ENCODE measurements at regions not wholly inside any gene's neighbourhood (a gene's known extent, or its start where the extent isn't known, plus 50 kb on each side); places are given as distances from the start of the nearest gene placed in this dataset.
A peak's percentile ranks its signal among the peaks of the same experiment; 100 is the strongest.
"Not testable (repeated sequence)": the region's sequence is repeated elsewhere in the genome, so short reads cannot be mapped to it uniquely, and the experiment has no call there.

DNA sequence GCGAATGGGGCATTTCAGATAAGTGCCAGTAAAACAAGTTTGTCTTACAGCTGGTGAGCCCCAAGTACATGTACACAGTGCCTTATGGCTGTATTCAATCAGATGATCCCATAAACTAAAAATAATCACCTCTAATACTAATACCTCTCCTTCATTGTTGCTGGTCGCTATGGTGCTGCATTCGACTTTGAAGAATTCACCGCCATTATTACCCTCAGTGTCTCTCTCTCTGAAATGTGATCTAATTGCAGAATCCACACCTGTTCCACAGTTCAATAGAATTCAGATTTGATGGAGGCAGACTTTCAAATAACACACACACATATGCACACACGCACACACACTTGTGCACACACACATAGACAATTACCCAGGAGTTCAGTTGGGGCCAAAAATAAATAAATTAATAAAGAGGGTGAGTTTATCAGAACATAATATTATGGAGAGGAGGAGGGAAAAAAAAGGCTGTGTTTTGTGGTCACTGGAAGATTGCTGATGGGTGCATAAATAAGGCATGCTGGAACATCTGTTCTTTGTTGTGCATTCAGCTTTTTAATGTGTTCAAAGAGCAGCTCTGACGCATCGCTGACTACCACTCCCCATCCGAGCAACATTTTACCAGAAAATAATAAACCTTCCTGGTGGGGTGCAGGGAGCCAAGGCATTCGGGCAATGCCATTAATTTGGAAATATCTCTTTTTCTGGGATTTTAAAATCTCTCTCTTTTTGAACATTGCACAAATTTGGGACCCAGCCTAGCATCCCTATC lies 235.7 kb downstream of the SATB1 start:
- DNase-seq (ENCODE audit: low spot score) = peak; percentile 69

DNA sequence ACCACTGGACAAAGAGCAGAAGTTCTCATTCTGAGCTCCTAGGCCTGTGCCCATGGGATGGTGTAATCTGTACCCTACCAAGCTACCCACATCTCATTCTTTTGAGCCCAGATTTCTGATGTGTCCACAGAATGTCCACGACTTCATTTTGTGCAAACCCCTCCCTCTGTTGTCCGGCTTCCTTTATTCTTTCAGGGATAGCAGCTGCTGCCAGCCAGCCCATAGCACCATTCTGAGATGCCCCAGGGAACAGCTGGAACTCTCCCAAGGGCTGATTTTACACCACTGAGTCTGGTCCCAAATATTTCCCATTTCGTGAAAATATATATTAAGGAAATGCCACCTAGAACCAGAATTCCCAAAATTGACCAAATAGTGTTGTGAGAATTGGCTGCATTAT lies 236.6 kb downstream of the SATB1 start:
- DNase-seq (ENCODE audit: low spot score) = no peak

DNA sequence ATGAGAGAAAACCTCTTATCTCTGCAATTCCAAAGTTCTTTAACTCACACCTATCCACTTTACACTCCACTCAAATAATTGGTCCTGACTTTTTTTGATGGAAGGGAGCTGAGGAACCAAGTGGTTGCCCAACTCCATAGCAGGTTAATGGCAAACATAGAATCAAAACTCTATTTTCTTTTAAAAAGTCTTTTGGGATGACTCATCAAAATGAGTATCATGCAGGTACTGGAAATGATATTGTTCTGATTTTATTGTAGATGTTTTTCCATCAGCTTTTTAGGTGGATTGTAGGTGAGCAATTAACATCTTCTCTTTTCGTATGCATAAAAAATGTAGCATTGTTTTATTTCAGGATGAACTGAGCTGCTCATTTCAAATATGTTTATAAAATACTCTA lies 239.5 kb downstream of the SATB1 start:
- DNase-seq (ENCODE audit: low spot score) = no peak

- DNase-seq (ENCODE audit: low spot score) = not testable (repeated sequence)
Measured at GRCh38 chr3:18182923-18183322, 242.2 kb downstream of the SATB1 start.

- DNase-seq (ENCODE audit: low spot score) = no peak
Measured at GRCh38 chr3:18179521-18179920, 245.6 kb downstream of the SATB1 start.

DNA sequence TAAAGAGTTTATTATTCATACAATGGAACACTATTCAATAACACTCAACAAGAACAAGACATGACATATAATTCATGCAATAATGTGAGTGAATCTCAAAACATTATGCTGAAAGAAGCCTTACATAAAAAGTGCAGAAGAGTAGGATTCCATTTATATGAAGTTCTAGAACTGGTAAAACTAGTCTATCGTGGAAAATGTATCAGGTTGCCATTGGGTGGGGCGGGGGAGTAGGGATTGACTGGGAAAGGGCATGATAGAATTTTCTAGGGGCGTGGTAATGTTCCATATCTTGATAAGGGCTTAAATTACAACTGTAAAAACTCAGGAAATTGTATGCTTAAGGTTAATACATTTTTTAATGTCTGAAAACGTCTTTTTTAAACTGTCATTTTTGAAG lies 247.9 kb downstream of the SATB1 start:
- no peak for DNase-seq (ENCODE audit: low spot score)

- not testable (repeated sequence) for DNase-seq (ENCODE audit: low spot score)
Measured at GRCh38 chr3:18173891-18174290, 251.2 kb downstream of the SATB1 start.

DNA sequence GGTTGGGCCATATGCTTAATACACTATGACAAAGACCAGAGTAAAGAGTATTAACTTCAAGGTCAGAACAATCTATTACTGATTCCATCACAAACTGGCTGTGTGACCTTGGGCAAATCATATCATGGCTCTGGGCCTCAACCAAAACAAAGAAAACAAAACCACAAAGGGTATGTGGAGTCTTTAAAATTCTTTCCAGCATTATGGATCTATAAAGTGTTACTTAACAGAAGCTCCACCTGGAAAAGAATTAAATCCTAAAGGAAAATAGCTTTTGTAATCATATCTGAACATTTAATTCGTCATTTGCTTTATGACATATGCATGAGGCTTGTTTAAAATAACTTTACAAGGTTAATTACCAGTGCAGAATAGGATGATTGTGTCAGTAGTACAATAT lies 265.5 kb downstream of the SATB1 start:
- DNase-seq (ENCODE audit: low spot score) = no peak

DNA sequence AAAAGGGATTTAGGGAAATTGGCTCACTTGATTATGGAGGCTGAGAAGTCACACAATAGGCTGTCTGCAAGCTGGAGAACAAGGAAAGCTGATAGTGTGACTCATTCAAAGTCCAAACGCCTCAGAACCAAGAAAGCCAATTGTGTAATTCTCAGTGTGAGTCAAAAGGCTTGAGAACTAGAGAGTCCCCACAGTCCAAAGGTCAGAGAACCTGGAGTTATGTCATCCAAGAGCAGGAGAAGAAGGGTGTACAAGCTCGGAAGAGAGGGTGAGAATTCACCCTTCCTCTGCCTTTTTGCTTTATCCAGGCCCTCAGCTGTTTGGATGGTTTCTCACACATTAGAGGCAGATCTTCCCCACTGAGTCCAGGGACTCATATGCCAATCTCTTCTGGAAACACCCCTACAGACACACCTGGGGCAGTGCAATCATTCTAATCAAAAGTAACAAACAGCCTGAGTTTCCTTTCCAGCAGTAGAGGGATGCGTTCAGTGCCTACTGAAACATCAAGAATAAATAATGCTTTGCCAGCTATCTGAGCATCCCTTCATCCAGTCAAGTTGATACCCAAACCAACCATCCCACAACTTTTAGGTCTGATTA lies 271.5 kb downstream of the SATB1 start:
- peak; percentile 65 for DNase-seq (ENCODE audit: low spot score)

GRCh38 chr3:18151199-18151598 lies 273.9 kb downstream of the SATB1 start:
- no peak for DNase-seq (ENCODE audit: low spot score)

DNA sequence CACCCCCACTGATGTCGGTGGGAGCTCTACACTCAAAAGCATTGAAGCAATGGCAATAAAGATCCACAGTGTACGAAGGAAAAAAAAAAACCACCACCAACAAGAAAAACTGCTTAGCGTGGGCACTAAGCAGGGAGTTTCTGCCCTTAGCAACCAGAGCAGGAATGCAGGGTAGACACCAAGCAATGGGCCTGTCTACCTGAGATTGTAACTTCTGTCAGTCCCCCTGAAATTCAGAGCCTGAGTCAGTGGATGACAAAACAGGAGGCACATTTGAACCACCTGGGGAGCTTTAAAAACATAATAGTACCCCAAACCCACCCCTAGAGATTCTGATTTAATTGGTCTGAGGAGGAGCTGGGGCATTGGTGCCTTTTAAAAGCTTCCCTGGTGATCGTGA lies 275.2 kb downstream of the SATB1 start:
- no peak for DNase-seq (ENCODE audit: low spot score)

DNA sequence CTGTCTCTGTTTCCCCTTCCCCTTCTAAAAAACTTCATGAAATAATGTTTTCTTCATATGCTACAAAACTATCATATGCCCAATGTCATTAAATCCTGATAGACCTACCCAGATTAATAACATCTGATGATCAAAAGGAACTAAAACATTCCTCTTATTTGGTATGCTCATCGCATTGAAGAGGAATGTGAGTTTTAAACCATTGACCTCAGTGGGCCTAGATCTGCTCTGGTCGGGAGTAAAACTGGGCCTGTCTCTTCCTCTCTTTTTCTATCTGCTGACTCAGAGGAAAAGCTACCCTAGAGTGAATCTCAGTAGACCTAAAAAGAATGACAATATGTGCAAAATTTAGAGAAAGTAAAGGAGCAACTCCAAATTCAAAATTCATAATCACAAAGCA lies 275.8 kb downstream of the SATB1 start:
- DNase-seq (ENCODE audit: low spot score) = peak; percentile 42

GRCh38 chr3:18144571-18144970 lies 280.6 kb downstream of the SATB1 start:
- no peak for DNase-seq (ENCODE audit: low spot score)

GRCh38 chr3:18143258-18143780 lies 281.8 kb downstream of the SATB1 start:
- no peak for DNase-seq (ENCODE audit: low spot score)

DNA sequence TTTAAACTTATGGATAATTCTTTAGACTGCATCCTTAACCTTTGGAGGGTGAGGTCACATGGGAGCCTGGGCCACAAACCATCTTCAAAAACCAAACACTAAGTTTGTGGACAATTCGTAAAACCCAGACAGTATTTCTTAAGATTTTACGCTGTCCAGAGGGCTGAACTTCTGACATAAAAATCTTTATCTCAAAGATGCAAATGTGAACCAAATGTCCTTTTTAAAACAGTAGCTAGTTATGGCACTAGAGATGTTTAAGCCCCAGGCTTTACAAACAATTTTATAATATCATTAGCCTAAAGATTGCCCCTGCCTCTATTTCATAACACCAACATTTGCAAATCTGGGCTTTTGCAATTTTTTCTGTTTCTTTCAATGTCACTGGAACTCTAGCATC lies 287.2 kb downstream of the SATB1 start:
- no peak for DNase-seq (ENCODE audit: low spot score)

- no peak for DNase-seq (ENCODE audit: low spot score)
Measured at GRCh38 chr3:18135060-18135814, 289.9 kb downstream of the SATB1 start.

DNA sequence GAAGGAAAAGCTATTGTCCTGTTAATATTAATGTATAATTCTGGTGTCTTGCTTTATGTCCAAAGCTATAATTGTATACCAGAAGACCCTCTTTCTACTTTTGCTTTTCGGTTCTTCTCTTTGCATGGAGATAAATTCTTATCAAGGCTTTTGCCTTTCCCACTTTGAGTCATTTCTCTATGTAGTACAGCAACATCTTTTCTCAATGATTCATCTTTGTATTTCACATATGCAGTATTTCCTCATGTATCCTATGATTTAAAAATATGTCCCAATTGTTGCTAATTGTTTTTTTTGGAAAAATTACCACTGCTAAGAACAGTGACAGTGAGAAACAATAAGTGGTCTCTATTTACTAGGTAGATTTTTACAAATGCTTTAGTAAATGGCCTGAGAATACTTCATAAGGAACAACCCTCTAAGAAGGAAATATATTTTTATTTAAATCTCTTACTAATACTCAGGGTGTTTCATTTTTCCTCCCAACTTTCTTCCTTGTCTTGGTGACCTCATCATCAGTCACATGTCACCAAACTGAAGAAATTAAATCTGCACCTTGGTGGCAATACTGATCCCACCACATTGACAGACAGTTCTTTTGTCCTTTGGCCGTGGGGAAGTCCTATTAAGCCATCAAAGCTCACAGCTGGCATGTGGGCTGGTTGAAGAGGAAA lies 290.6 kb downstream of the SATB1 start:
- peak; percentile 48 for DNase-seq (ENCODE audit: low spot score)

- DNase-seq (ENCODE audit: low spot score) = no peak
Measured at GRCh38 chr3:18132991-18133390, 292.1 kb downstream of the SATB1 start.

- DNase-seq (ENCODE audit: low spot score) = no peak
Measured at GRCh38 chr3:18127859-18128681, 297.1 kb downstream of the SATB1 start.

GRCh38 chr3:18127174-18127858 lies 297.8 kb downstream of the SATB1 start:
- no peak for DNase-seq (ENCODE audit: low spot score)

DNA sequence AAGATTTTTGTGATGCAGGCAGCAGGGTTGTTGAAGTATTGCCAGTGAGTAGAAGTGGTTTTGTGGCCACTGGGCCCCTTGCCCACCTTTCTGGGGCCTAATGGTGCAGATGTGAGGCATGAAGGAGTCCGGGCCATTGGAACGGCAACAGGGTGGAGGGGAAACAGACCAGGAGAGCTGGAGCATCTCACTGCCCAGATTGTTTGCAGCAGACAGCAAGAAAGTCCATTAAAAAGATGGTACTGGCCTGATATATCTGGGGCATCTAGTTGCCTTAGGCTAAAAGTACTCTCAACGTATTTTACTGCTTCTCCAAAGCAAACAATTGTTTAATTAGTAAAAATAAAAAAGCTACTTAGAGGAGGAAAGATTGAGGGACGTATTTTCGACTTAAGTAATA lies 298.4 kb downstream of the SATB1 start:
- DNase-seq (ENCODE audit: low spot score) = no peak
